Spleen (tissue), 7 donors: ENCODE measurements at regions not wholly inside any gene's neighbourhood (a gene's known extent, or its start where the extent isn't known, plus 50 kb on each side); places are given as distances from the start of the nearest gene placed in this dataset.

ENCODE experiments used
- CTCF ChIP-seq, 11 experiments: fragments of 200-600 bp in 7 of 11; fragments of 450-650 bp in 4 of 11; sonication (generic) in 4 of 11; IDR thresholded peaks in 8 of 11; conservative IDR thresholded peaks in 3 of 11; 1 replicate in 7 of 11; 2 replicates in 4 of 11; pipeline versions ENCODE4 v1.4.0 to v1.8.0; 2016 to 2021; ENCODE audit warnings: antibody characterized with exemption in 11 of 11, inconsistent platforms in 4 of 11, mild to moderate bottlenecking in 1 of 11
- POLR2A ChIP-seq, 3 donors: fragments of 450-650 bp; IDR thresholded peaks; one replicate each; pipeline ENCODE4 v1.5.1; 2017; ENCODE audit warnings: antibody characterized with exemption in 3 of 3, mild to moderate bottlenecking in 1 of 3
- POLR2AphosphoS5 ChIP-seq, 3 donors: sonication (generic); formaldehyde crosslinking; IDR thresholded peaks; one replicate each; pipeline ENCODE4 v1.5.1; 2017; ENCODE audit warnings: antibody characterized with exemption in 3 of 3
- donor health status: DM: no; HTN: no; CAD: no; lungs with moderate emphysema.
- donor health status: DM: no; HTN: no; CAD: no.
- donor health status: DM: no; HTN: no; CAD: no.

- TF ChIP-seq CTCF (IDR thresholded peaks at IDR 0.05 in 8 of 11, conservative IDR thresholded peaks at IDR 0.05 in 3 of 11) = no peak
- no peak for TF ChIP-seq POLR2A (IDR thresholded peaks at IDR 0.05)
- no peak for TF ChIP-seq POLR2AphosphoS5 (IDR thresholded peaks at IDR 0.05)
Measured at GRCh38 chr3:170636400-170636973, 50.6 kb upstream of the SLC7A14 start.
